A204.1 (cell line): ENCODE measurements at regions not wholly inside any gene's neighbourhood (a gene's known extent, or its start where the extent isn't known, plus 50 kb on each side); places are given as distances from the start of the nearest gene placed in this dataset.
A peak's percentile ranks its signal among the peaks of the same experiment; 100 is the strongest.
"Not testable (repeated sequence)": the region's sequence is repeated elsewhere in the genome, so short reads cannot be mapped to it uniquely, and the experiment has no call there.

Source experiments
- FAIRE-seq: peaks from 2 replicates; lab custom pipeline; 2012; peaks lifted over from hg19 to GRCh38; lab: Jason Lieb, UNC

DNA sequence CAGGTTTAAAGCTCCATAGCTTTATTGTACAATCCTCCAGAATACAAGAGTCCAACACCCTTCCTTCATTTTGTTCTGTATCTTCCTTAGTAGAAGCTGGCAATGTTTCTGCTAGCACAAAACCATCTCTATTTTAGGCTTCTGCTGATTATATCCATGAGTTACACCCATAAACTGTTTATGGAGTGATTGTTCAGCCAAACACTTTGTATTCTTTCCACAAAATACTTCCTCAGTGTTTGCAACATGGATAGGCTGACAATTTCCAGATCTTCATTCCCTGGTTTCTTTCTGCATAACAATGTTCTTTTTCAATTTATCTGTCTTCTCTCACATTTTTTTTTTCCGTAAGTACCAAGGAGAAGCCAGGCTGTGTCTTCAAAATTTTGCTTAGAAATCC is 839.9 kb upstream of the CDH8 start:
- no peak for FAIRE-seq

DNA sequence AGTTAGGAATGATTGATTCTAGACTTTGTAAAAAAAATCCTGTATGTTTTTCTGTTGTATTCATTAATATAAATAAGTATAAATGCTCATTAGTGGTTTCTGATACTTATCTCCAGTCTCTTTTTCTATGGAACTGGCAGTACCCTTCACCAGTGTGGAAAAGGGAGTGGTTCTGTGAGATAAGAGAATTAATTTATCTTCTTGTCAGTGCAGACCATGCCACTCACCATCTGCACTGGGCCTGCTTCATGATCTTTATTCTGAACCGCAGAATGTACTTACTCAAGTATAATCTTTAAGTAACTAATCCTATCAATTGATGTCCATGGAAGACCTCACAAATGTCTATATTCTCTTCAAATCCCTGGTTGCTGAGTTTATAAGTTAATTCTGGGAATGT is 836.1 kb upstream of the CDH8 start:
- no peak for FAIRE-seq

DNA sequence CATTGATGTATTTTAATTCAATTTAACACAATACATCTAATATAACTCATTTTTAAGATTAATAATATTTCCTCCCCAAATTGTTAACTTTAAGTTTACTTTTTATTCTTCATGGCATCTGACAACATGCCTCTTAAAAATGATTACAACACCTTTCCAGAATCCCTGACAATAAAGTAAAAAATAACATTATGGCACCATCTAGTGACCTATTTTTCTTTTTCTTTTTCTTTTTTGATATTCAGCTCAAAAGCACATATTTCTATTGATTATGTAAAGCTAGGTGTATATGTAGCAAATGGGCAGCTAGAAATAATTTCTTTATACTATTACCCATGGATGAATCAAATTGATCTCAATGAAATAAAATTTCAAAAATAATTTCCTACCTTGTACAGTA is 834.3 kb upstream of the CDH8 start:
- peak; percentile 96 for FAIRE-seq

DNA sequence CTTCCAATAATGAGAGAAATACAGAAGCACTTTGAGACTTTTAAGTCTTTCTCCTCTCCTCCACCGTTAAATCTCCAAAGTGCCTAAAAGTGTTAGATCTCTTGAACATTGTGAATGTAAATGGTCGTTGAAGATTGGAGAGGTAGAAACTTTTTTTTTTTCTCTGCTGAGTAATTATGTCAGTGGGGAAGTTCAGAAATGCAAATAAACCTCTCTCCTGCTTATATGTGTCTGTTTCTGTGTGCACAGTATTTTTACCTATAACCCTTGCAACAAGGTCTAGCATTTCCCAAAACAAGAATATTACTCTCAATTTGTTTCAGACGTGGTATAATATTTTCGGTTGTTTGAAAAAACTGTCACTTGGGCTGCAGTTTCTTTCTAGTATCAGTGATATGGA is 833.6 kb upstream of the CDH8 start:
- FAIRE-seq = no peak

GRCh38 chr16:62863139-62863538 is 826.9 kb upstream of the CDH8 start:
- no peak for FAIRE-seq

DNA sequence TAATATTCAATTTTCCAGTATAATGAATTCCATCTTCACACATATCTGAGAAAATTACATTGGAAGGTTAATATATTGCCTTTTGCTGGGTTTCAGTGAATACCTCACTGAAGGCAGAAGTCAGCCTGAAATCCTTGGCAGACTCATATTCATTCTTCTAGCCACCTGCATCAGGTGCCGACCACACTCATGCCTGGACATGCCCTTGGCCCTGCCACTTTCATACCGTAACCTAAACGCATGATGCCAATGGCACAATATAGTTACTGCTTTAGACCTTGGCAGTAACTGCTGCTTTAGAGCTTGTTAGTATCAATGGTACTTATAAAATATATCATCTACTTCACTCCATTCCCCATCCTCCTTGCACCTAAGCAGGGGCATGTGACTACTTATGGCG is 817.6 kb upstream of the CDH8 start:
- FAIRE-seq = no peak

DNA sequence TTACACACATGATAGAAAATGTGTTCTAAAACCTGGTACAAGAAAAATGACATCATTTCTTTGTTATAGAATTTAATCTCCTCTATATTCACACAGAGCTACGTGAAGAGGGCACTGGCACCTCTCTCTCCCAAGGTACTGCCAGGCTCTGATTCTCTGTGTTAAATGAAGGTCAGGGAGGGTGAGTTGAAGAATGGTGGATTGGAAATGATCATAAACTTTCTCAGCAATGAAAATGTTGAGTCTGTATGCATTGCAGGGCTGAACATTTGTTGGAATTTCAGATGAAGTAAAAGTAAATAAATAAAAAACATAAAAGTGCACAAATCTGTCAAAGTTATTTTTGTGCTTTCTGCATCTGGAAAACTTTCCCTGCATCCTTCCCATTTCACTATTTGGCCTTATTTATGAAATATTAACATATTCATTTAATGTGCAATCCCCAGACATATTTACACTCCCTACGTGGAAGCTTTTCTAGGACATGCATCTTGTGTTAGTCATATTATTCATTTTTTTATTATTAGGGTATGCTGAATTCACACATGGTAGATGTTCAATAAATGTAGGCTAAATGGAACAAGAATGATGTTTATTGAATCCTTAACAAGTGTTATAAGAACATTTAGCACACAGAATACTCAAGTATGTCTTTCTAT is 810.3 kb upstream of the CDH8 start:
- FAIRE-seq = no peak

GRCh38 chr16:62832214-62832613 is 796.0 kb upstream of the CDH8 start:
- no peak for FAIRE-seq

DNA sequence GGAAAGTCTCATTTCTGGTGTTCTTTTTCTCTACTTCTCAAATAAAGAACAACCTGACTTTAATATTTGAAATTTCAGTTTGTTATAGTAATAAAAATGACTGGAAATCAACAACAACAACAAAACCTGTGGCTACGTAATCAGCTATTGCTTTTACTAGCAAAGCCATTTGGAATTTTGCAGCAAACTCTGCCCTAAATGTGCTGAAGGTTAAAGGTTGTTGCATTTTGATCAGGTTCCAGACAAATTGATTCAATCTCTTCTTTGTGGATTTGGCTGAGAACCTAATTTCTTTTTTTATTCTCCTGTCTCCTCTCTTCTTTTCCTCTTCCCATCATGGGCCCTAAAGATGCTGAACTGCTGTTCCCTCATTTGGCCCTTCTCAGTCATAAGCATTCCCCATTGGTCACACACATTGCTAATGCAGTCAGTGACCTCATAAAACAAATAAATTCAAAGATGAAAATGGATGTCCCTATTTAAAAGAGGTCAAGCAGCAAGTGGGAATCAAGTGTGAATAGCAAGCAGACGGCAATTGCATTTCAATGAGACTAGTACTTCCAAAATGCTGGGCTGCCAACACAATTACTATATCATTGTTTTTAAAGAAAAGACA is 795.1 kb upstream of the CDH8 start:
- no peak for FAIRE-seq

DNA sequence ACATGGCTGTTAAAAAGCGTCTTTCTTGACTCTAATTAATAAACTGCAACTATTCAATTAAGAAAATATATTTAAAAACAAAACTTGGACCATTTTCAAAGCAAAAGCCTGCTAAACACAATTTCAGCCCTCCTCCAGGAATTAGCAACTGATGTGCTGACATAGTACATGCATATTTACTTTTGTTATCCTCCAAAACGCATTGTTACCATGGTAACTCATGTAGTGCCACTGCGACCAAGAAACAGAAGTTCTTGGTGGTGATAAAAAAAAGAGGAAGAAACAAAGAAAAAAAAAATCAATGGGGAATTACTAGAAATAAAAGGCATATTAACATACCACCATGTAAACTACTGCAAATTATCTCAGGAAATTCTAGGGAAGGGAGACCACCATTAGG is 793.4 kb upstream of the CDH8 start:
- no peak for FAIRE-seq

DNA sequence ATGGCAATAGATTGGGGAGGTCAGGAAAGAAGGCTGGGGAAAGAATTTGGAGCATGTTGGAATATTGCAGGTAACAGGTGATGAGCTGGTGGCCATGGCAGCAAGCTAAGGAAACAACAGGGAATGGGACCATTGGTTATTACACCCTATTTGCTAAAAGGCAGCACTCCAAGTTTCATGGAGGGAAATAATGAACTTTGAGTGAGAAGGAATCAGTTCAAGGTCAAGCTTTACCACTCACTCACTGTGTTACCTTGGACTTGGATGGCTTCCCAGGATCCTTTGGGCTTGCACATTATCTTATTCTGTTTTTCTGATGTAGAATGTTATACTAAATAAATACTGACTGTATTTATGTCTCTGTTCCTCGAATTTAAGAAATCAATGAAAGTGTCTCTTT is 792.8 kb upstream of the CDH8 start:
- no peak for FAIRE-seq

DNA sequence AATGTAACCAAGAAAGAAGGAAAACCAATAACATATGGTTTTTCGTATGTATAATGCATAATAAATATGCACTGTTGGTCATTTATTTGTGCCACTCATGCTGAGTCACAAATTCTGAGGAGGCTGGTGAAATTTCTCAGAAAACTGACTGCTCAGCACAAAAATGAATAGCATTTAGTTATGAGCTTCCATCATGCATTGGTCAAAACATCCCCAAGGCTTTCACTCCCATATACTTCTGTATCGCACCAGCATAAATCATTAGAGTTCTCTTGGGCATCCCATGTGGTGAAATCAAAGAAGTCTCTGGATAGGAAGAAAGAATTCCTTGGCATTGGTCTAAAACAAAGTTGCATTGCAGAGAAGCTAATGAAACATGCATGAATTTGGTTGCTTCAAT is 785.6 kb upstream of the CDH8 start:
- FAIRE-seq = no peak

GRCh38 chr16:62816971-62817519 is 780.8 kb upstream of the CDH8 start:
- FAIRE-seq = no peak

GRCh38 chr16:62814891-62815290 is 778.7 kb upstream of the CDH8 start:
- no peak for FAIRE-seq

GRCh38 chr16:62805221-62805857 is 769.1 kb upstream of the CDH8 start:
- no peak for FAIRE-seq

- FAIRE-seq = no peak
Measured at GRCh38 chr16:62794724-62795123, 758.5 kb upstream of the CDH8 start.

DNA sequence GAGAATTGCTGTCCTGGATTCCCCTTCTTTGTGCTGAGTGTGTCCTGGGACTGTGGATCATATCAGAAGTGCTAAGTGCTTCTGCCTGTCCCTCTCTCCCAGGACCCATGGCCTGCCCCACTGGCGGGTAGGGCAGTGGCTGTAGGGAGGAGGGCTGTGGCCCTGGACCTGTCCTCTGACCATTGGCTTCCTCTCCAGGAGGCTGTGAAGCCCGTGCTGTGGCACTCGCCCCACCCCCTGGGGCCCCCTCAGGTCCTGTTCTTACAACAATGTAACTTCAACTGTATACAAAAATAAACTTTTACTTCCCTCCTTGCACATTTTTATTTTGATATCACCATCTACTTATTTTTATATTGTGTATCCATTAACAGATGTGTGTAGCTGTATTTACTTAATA is 743.8 kb upstream of the CDH8 start:
- not testable (repeated sequence) for FAIRE-seq

GRCh38 chr16:62764572-62764971 is 728.3 kb upstream of the CDH8 start:
- no peak for FAIRE-seq

DNA sequence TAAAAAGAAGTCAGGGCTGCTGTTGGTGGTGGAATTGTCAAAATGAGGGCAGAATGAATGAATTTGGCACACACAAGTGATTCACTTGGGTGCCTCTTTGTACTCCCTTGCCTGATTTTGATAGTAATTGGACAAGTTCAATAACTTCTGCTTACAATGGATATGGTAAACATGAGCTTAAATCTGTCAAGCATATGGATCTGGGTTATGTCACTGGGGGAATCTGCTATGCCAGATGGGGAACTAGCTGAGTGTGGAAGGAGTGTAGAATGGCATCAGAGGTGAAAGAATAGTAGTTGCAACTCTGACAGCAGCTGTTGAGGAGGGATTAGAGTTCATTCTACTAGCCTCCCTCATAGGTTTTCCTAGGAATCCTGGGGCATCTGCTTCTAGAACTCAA is 724.2 kb upstream of the CDH8 start:
- no peak for FAIRE-seq

- FAIRE-seq = no peak
Measured at GRCh38 chr16:62755938-62756337, 719.7 kb upstream of the CDH8 start.

DNA sequence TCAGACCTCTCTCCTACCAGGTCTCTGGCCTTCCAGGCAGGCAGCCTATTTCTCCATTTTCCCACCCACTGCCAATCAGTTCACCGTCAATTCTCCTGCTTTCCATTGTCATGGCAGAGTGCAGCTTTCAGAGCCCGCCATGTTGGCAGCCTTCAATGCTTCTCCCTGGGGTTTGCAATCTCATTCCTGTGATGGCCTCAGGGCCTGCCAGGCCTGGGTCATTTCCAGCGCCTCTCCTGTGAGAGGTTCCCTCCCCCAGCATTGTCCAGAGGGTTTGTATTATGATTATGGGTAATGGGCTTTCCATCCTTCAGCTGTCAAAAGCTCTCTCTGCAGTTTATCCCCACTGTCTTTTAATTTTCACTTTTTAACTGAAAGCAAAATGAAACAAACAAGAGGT is 716.6 kb upstream of the CDH8 start:
- no peak for FAIRE-seq

GRCh38 chr16:62751218-62751617 is 715.0 kb upstream of the CDH8 start:
- FAIRE-seq = no peak

- no peak for FAIRE-seq
Measured at GRCh38 chr16:62741692-62742091, 705.5 kb upstream of the CDH8 start.
